Transverse colon (tissue), 4 donors: ENCODE measurements at regions not wholly inside any gene's neighbourhood (a gene's known extent, or its start where the extent isn't known, plus 50 kb on each side); places are given as distances from the start of the nearest gene placed in this dataset.

Source experiments
- DNase-seq: peaks from one replicate; pipeline ENCODE4 v3.0.0-alpha.2; 2019
- H3K27ac ChIP-seq, 4 donors: fragments of 200-600 bp; sonication (generic); 2 replicates each; pipeline ENCODE4 v1.5.1; 2016 to 2018; ENCODE audit warnings: inconsistent platforms in 4 of 4
- H3K27me3 ChIP-seq: fragments of 200-600 bp; sonication (generic); 2 replicates; pipeline ENCODE4 v1.5.1; 2017; ENCODE audit warnings: inconsistent platforms
- H3K36me3 ChIP-seq, 4 donors: fragments of 200-600 bp; sonication (generic); 2 replicates each; pipeline ENCODE4 v1.5.1; 2017 to 2019; ENCODE audit warnings: inconsistent platforms in 4 of 4
- H3K4me1 ChIP-seq, 4 donors: fragments of 200-600 bp; sonication (generic); 2 replicates each; pipeline ENCODE4 v1.5.1; 2017 to 2020; ENCODE audit warnings: inconsistent platforms in 4 of 4
- H3K4me3 ChIP-seq, 4 donors: fragments of 200-600 bp; sonication (generic); 1 replicate in 1 of 4; 2 replicates in 3 of 4; pipeline versions ENCODE4 v1.5.1 to v1.6.1; 2017 to 2019; ENCODE audit warnings: inconsistent platforms in 4 of 4
- H3K9me3 ChIP-seq, 2 donors: fragments of 200-600 bp; sonication (generic); 2 replicates each; pipeline ENCODE4 v1.5.1; 2017 to 2019; ENCODE audit warnings: inconsistent platforms in 2 of 2
- CTCF ChIP-seq, 5 experiments: fragments of 200-600 bp in 3 of 5; fragments of 450-650 bp in 2 of 5; sonication (generic) in 3 of 5; IDR thresholded peaks; 1 replicate in 2 of 5; 2 replicates in 3 of 5; pipeline ENCODE4 v1.5.1; 2016 to 2017; ENCODE audit warnings: antibody characterized with exemption in 5 of 5, inconsistent platforms in 3 of 5, mild to moderate bottlenecking in 2 of 5, moderate library complexity in 1 of 5
- EP300 ChIP-seq: sonication (generic); formaldehyde crosslinking; IDR thresholded peaks from one replicate; pipeline ENCODE4 v1.6.1; 2017; ENCODE audit warnings: antibody characterized with exemption, low read depth
- POLR2A ChIP-seq: fragments of 450-650 bp; IDR thresholded peaks from one replicate; pipeline ENCODE4 v1.6.1; 2016; ENCODE audit warnings: antibody characterized with exemption, mild to moderate bottlenecking, moderate library complexity
- POLR2AphosphoS5 ChIP-seq, 3 donors: sonication (generic); formaldehyde crosslinking; IDR thresholded peaks; one replicate each; pipeline ENCODE4 v1.6.1; 2016; ENCODE audit warnings: antibody characterized with exemption in 3 of 3
- WGBS, 2 donors: methylation state at CpG; one replicate each; pipeline ENCODE4 v1.1.5; 2018; ENCODE audit warnings: low coverage in 1 of 2; 5-methylcytosine and 5-hydroxymethylcytosine counted together
- in situ Hi-C, 4 donors: fragments of 200-750 bp; cut with MboI; loops; one replicate each; pipeline versions ENCODE4 v1.15.0 to v1.15.1; 2017; ENCODE audit warnings: low sequenced_read_pairs in 3 of 4, low pct_ligation_motif_present in 1 of 4, low pct_unique_long_range_greater_than_20kb in 1 of 4
- intact Hi-C: fragments of 100-400 bp; cut with DNase I; formaldehyde crosslinking; loops from one replicate; pipeline ENCODE4 v1.15.1; 2023; ENCODE audit warnings: low total_unique reads

GRCh38 chr16:79419148-79419547 is 181.4 kb downstream of the MAF start:
- Histone ChIP-seq H3K36me3 (no peaks in the 10 kb centered on the region), H3K4me3 (no peak overlapping the region), H3K9me3 (no peaks in the 10 kb centered on the region), H3K27me3 (no peaks in the 10 kb centered on the region), H3K27ac (peak overlapping the region in 1 of 4 donors; percentile 7), H3K4me1 (no peaks in the 10 kb centered on the region)
- 82 to 84% methylated on average over 5 to 6 of the region's 6 CpGs for WGBS, 2 donors
- intact Hi-C loops (no loop called here), in situ Hi-C loops (no loop called here)
- no peak for DNase-seq
- peak in 1 of 3 donors; percentile 10 for TF ChIP-seq POLR2AphosphoS5 (IDR thresholded peaks at IDR 0.05)
- no peak for TF ChIP-seq EP300
- TF ChIP-seq CTCF (IDR thresholded peaks at IDR 0.05): no peak
- TF ChIP-seq POLR2A: no peak

- in situ Hi-C loops: no loop called here
- TF ChIP-seq POLR2AphosphoS5 (IDR thresholded peaks at IDR 0.05) (no peak), CTCF (IDR thresholded peaks at IDR 0.05) (no peak), EP300 (no peak), POLR2A (no peak)
- intact Hi-C loops: no loop called here
Observed at GRCh38 chr16:79417601-79418008, 182.9 kb downstream of the MAF start.

GRCh38 chr16:79415983-79416640 is 184.4 kb downstream of the MAF start:
- in situ Hi-C loops: no loop called here
- no peaks in the 10 kb centered on the region for H3K4me1 ChIP-seq
- H3K4me3 ChIP-seq: no peak overlapping the region
- H3K36me3 ChIP-seq: no peaks in the 10 kb centered on the region
- DNase-seq: no peak
- TF ChIP-seq EP300 (no peak), CTCF (IDR thresholded peaks at IDR 0.05) (no peak)
- intact Hi-C loops: no loop called here
- no peak overlapping the region for H3K27ac ChIP-seq
- 73 to 87% methylated on average over 3 to 12 of the region's 12 CpGs for WGBS, 2 donors
- no peaks in the 10 kb centered on the region for H3K9me3 ChIP-seq
- no peaks in the 10 kb centered on the region for H3K27me3 ChIP-seq

More at GRCh38 chr16:79417601-79418008, 182.9 kb downstream of the MAF start:
- Histone ChIP-seq H3K4me1 (no peaks in the 10 kb centered on the region), H3K27me3 (no peaks in the 10 kb centered on the region), H3K27ac (no peak overlapping the region), H3K36me3 (no peaks in the 10 kb centered on the region), H3K9me3 (no peaks in the 10 kb centered on the region), H3K4me3 (no peak overlapping the region)
- WGBS, 2 donors: 43 to 70% methylated on average over 9 to 17 of the region's 17 CpGs
- DNase-seq: no peak

- in situ Hi-C loops: no loop called here
- no peak for DNase-seq
- Histone ChIP-seq H3K4me3 (no peak overlapping the region), H3K36me3 (no peaks in the 10 kb centered on the region), H3K27ac (no peak overlapping the region), H3K9me3 (no peaks in the 10 kb centered on the region), H3K27me3 (no peaks in the 10 kb centered on the region), H3K4me1 (no peaks in the 10 kb centered on the region)
- 82 to 86% methylated on average over 3 of the region's 3 CpGs for WGBS, 2 donors
- TF ChIP-seq EP300: no peak
- intact Hi-C loops: no loop called here
Observed at GRCh38 chr16:79412783-79413225, 187.7 kb downstream of the MAF start.

- no peaks in the 10 kb centered on the region for H3K9me3 ChIP-seq
- no peaks in the 10 kb centered on the region for H3K36me3 ChIP-seq
- H3K27ac ChIP-seq: no peak overlapping the region
- no peaks in the 10 kb centered on the region for H3K27me3 ChIP-seq
- intact Hi-C loops (no loop called here), in situ Hi-C loops (no loop called here)
- TF ChIP-seq POLR2AphosphoS5 (IDR thresholded peaks at IDR 0.05): no peak
- TF ChIP-seq EP300: no peak
- no peak for TF ChIP-seq CTCF (IDR thresholded peaks at IDR 0.05)
- no peak for TF ChIP-seq POLR2A
- no peak for DNase-seq
- H3K4me1 ChIP-seq: no peaks in the 10 kb centered on the region
- WGBS, 2 donors: 61 to 69% methylated on average over 4 of the region's 4 CpGs
- no peak overlapping the region for H3K4me3 ChIP-seq
Observed at GRCh38 chr16:79411805-79412204, 188.7 kb downstream of the MAF start.
